ENCODE measurements at regions not wholly inside any gene's neighbourhood (a gene's known extent, or its start where the extent isn't known, plus 50 kb on each side); places are given as distances from the start of the nearest gene placed in this dataset.

- H3K9me3 ChIP-seq (ENCODE audit: insufficient read depth, low read length), result no peaks in the 10 kb centered on the region
Observed at GRCh38 chr18:44516450-44516849, 164.2 kb upstream of the SETBP1 start.

GRCh38 chr18:44517136-44517535 is 163.6 kb upstream of the SETBP1 start:
- Histone ChIP-seq H3K4me3 (ENCODE audit: insufficient read depth, low read length, poor library complexity, severe bottlenecking) (no peak overlapping the region), H2AFZ (ENCODE audit: low read depth, low read length, severe bottlenecking) (no peak overlapping the region), H3K4me2 (ENCODE audit: low read depth, low read length, poor library complexity, severe bottlenecking) (no peak overlapping the region), H3K27me3 (ENCODE audit: low read length) (no peaks in the 10 kb centered on the region), H3F3A (ENCODE audit: insufficient read depth) (no peaks in the 10 kb centered on the region), H3K79me2 (ENCODE audit: insufficient read depth, low read length) (no peaks in the 10 kb centered on the region), H3K9me3 (ENCODE audit: insufficient read depth, low read length) (no peaks in the 10 kb centered on the region), H3K9ac (ENCODE audit: low read length) (no peak overlapping the region), H3K9me2 (replicated peaks; ENCODE audit: insufficient read depth, low read length) (no peaks in the 10 kb centered on the region), H4K20me1 (ENCODE audit: low read depth, low read length) (no peaks in the 10 kb centered on the region), H3K27ac (ENCODE audit: low read depth, low read length) (no peak overlapping the region), H3K36me3 (ENCODE audit: low read length) (no peaks in the 10 kb centered on the region)
- no peak for TF ChIP-seq EZH2phosphoT487 (conservative IDR thresholded peaks at IDR 0.05; ENCODE audit: low read length)
- TF ChIP-seq CTCF (IDR thresholded peaks at IDR 0.05; ENCODE audit: insufficient read depth, low read length, poor library complexity, severe bottlenecking), result no peak

More at GRCh38 chr18:44516450-44516849, 164.2 kb upstream of the SETBP1 start:
- Histone ChIP-seq H3K79me2 (ENCODE audit: insufficient read depth, low read length) (no peaks in the 10 kb centered on the region), H3K9me2 (replicated peaks; ENCODE audit: insufficient read depth, low read length) (no peaks in the 10 kb centered on the region), H2AFZ (ENCODE audit: low read depth, low read length, severe bottlenecking) (no peak overlapping the region), H3K9ac (ENCODE audit: low read length) (no peak overlapping the region), H3K36me3 (ENCODE audit: low read length) (no peaks in the 10 kb centered on the region), H4K20me1 (ENCODE audit: low read depth, low read length) (no peaks in the 10 kb centered on the region), H3K4me3 (ENCODE audit: insufficient read depth, low read length, poor library complexity, severe bottlenecking) (no peak overlapping the region), H3K27me3 (ENCODE audit: low read length) (no peaks in the 10 kb centered on the region), H3F3A (ENCODE audit: insufficient read depth) (no peaks in the 10 kb centered on the region), H3K4me2 (ENCODE audit: low read depth, low read length, poor library complexity, severe bottlenecking) (no peak overlapping the region), H3K27ac (ENCODE audit: low read depth, low read length) (no peak overlapping the region)
- TF ChIP-seq CTCF (IDR thresholded peaks at IDR 0.05; ENCODE audit: insufficient read depth, low read length, poor library complexity, severe bottlenecking), result no peak
- TF ChIP-seq EZH2phosphoT487 (conservative IDR thresholded peaks at IDR 0.05; ENCODE audit: low read length), result no peak

- Histone ChIP-seq H3K9ac (ENCODE audit: low read length) (no peak overlapping the region), H3F3A (ENCODE audit: insufficient read depth) (no peaks in the 10 kb centered on the region), H3K79me2 (ENCODE audit: insufficient read depth, low read length) (no peaks in the 10 kb centered on the region), H3K27me3 (ENCODE audit: low read length) (no peaks in the 10 kb centered on the region), H2AFZ (ENCODE audit: low read depth, low read length, severe bottlenecking) (no peak overlapping the region), H3K4me3 (ENCODE audit: insufficient read depth, low read length, poor library complexity, severe bottlenecking) (no peak overlapping the region), H3K36me3 (ENCODE audit: low read length) (no peaks in the 10 kb centered on the region), H4K20me1 (ENCODE audit: low read depth, low read length) (no peaks in the 10 kb centered on the region), H3K27ac (ENCODE audit: low read depth, low read length) (no peak overlapping the region), H3K9me3 (ENCODE audit: insufficient read depth, low read length) (no peaks in the 10 kb centered on the region), H3K4me2 (ENCODE audit: low read depth, low read length, poor library complexity, severe bottlenecking) (no peak overlapping the region), H3K9me2 (replicated peaks; ENCODE audit: insufficient read depth, low read length) (no peaks in the 10 kb centered on the region)
- no peak for TF ChIP-seq EZH2phosphoT487 (conservative IDR thresholded peaks at IDR 0.05; ENCODE audit: low read length)
- no peak for TF ChIP-seq CTCF (IDR thresholded peaks at IDR 0.05; ENCODE audit: insufficient read depth, low read length, poor library complexity, severe bottlenecking)
Observed at GRCh38 chr18:44518091-44518615, 162.5 kb upstream of the SETBP1 start.

Measured in SU-DHL-6 (cell line).